ENCODE measurements at regions not wholly inside any gene's neighbourhood (a gene's known extent, or its start where the extent isn't known, plus 50 kb on each side); places are given as distances from the start of the nearest gene placed in this dataset.
A peak's percentile ranks its signal among the peaks of the same experiment; 100 is the strongest.
"Not testable (repeated sequence)": the region's sequence is repeated elsewhere in the genome, so short reads cannot be mapped to it uniquely, and the experiment has no call there.

GRCh38 chr13:20311596-20311995 lies 79.5 kb upstream of the GJB6 start:
- DNase-seq: no peak

GRCh38 chr13:20311022-20311421 lies 78.9 kb upstream of the GJB6 start:
- no peak for DNase-seq

GRCh38 chr13:20306039-20306438 lies 73.9 kb upstream of the GJB6 start:
- DNase-seq: no peak

GRCh38 chr13:20305587-20305986 lies 73.5 kb upstream of the GJB6 start:
- DNase-seq: no peak

- not testable (repeated sequence) for DNase-seq
Measured at GRCh38 chr13:20304061-20304460, 71.9 kb upstream of the GJB6 start.

- DNase-seq: no peak
Measured at GRCh38 chr13:20303636-20304035, 71.5 kb upstream of the GJB6 start.

- peak; percentile 77 for DNase-seq
Measured at GRCh38 chr13:20301403-20302071, 69.4 kb upstream of the GJB6 start.

- DNase-seq: no peak
Measured at GRCh38 chr13:20301015-20301402, 68.9 kb upstream of the GJB6 start.

- DNase-seq: no peak
Measured at GRCh38 chr13:20297181-20297580, 65.1 kb upstream of the GJB6 start.

GRCh38 chr13:20295956-20296355 lies 63.8 kb upstream of the GJB6 start:
- no peak for DNase-seq

GRCh38 chr13:20294497-20294896 lies 62.4 kb upstream of the GJB6 start:
- no peak for DNase-seq

- DNase-seq: not testable (repeated sequence)
Measured at GRCh38 chr13:20292301-20292700, 60.2 kb upstream of the GJB6 start.

GRCh38 chr13:20291675-20292074 lies 59.6 kb upstream of the GJB6 start:
- no peak for DNase-seq

GRCh38 chr13:20291037-20291436 lies 58.9 kb upstream of the GJB6 start:
- DNase-seq: no peak

- DNase-seq: no peak
Measured at GRCh38 chr13:20288561-20288960, 56.4 kb upstream of the GJB6 start.

- no peak for DNase-seq
Measured at GRCh38 chr13:20287976-20288375, 55.9 kb upstream of the GJB6 start.

- DNase-seq: no peak
Measured at GRCh38 chr13:20285530-20285929, 53.4 kb upstream of the GJB6 start.
